ENCODE measurements at regions not wholly inside any gene's neighbourhood (a gene's known extent, or its start where the extent isn't known, plus 50 kb on each side); places are given as distances from the start of the nearest gene placed in this dataset.

- no peak overlapping the region for H3K27ac Mint-ChIP-seq (ENCODE audit: unreplicated experiment)
- DNase-seq (ENCODE audit: low spot score), result no peak
- no peak overlapping the region for H3K4me3 Mint-ChIP-seq (ENCODE audit: unreplicated experiment)
- H3K27me3 Mint-ChIP-seq (ENCODE audit: low read depth), result peaks cover 1% of the 10 kb centered on the region
- peaks cover 3% of the 10 kb centered on the region for H3K36me3 Mint-ChIP-seq (ENCODE audit: low read depth)
- TF ChIP-seq, protein P1, sequence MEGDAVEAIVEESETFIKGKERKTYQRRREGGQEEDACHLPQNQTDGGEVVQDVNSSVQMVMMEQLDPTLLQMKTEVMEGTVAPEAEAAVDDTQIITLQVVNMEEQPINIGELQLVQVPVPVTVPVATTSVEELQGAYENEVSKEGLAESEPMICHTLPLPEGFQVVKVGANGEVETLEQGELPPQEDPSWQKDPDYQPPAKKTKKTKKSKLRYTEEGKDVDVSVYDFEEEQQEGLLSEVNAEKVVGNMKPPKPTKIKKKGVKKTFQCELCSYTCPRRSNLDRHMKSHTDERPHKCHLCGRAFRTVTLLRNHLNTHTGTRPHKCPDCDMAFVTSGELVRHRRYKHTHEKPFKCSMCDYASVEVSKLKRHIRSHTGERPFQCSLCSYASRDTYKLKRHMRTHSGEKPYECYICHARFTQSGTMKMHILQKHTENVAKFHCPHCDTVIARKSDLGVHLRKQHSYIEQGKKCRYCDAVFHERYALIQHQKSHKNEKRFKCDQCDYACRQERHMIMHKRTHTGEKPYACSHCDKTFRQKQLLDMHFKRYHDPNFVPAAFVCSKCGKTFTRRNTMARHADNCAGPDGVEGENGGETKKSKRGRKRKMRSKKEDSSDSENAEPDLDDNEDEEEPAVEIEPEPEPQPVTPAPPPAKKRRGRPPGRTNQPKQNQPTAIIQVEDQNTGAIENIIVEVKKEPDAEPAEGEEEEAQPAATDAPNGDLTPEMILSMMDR (IDR thresholded peaks at IDR 0.05), result no peak
- H3K4me1 Mint-ChIP-seq (ENCODE audit: low read depth), result peaks cover 5% of the 10 kb centered on the region
- peaks cover 17% of the 10 kb centered on the region for H3K9me3 Mint-ChIP-seq (ENCODE audit: low read depth)
These were observed 345.4 kb upstream of the NPSR1 start for GRCh38 chr7:34312624-34313023.

GRCh38 chr7:34313289-34313688 is 344.7 kb upstream of the NPSR1 start:
- H3K36me3 Mint-ChIP-seq (ENCODE audit: low read depth), result peaks cover 3% of the 10 kb centered on the region
- TF ChIP-seq, protein P1 (IDR thresholded peaks at IDR 0.05), result no peak
- H3K27me3 Mint-ChIP-seq (ENCODE audit: low read depth), result peaks cover 1% of the 10 kb centered on the region
- H3K27ac Mint-ChIP-seq (ENCODE audit: unreplicated experiment), result no peak overlapping the region
- peaks cover 5% of the 10 kb centered on the region for H3K4me1 Mint-ChIP-seq (ENCODE audit: low read depth)
- H3K9me3 Mint-ChIP-seq (ENCODE audit: low read depth), result peaks cover 17% of the 10 kb centered on the region
- no peak for DNase-seq (ENCODE audit: low spot score)
- H3K4me3 Mint-ChIP-seq (ENCODE audit: unreplicated experiment), result no peak overlapping the region

DNA sequence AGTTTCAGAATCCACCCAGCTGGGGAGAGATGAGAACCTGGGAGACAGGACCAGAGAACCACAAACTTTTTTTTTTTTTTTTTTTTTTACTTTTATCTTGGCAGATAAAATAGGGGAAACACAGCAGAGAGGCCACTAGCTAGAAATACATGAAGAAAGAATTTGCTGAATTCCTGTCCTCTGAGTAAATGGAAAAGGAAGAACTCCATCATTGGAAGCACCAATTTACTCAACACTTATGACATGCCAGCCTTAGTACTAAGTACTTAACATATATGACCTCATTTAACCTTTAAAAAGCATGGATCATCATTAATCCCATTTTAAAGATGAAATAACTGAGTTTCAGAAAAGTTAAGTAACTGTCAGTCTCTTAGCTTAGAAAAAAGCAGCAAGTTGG is 343.0 kb upstream of the NPSR1 start:
- no peak for DNase-seq (ENCODE audit: low spot score)
- Mint-ChIP-seq H3K36me3 (ENCODE audit: low read depth) (peaks cover 3% of the 10 kb centered on the region), H3K27me3 (ENCODE audit: low read depth) (peaks cover 1% of the 10 kb centered on the region), H3K27ac (ENCODE audit: unreplicated experiment) (no peak overlapping the region), H3K9me3 (ENCODE audit: low read depth) (peaks cover 17% of the 10 kb centered on the region), H3K4me3 (ENCODE audit: unreplicated experiment) (no peak overlapping the region), H3K4me1 (ENCODE audit: low read depth) (peaks cover 5% of the 10 kb centered on the region)
- TF ChIP-seq, protein P1 (IDR thresholded peaks at IDR 0.05), result no peak

DNA sequence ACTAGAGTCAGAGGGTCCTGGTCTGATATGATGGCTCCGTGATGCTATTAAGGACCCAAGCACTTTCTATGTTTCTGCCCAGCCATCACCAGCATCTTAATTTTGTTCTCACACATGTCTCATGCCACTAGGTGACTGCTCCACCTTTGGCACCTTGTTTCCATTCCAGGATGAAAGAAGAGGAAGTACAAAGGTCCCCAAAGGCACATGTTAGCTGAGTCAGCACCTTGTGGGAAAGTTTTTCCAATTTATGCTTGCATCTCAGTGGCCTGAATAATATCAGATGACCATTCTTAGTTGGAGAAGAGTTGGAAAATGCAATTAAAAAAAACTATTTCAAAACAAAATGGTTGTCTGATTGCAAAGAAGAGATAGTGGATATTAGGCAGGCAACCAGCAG is 341.0 kb upstream of the NPSR1 start:
- TF ChIP-seq, protein P1 (IDR thresholded peaks at IDR 0.05), result no peak

GRCh38 chr7:34320412-34320811 is 337.6 kb upstream of the NPSR1 start:
- H3K9me3 Mint-ChIP-seq (ENCODE audit: low read depth), result no peaks in the 10 kb centered on the region
- TF ChIP-seq, protein P1 (IDR thresholded peaks at IDR 0.05), result no peak
- H3K4me1 Mint-ChIP-seq (ENCODE audit: low read depth), result peaks cover 14% of the 10 kb centered on the region
- H3K27ac Mint-ChIP-seq (ENCODE audit: unreplicated experiment), result peak overlapping the region; percentile 20
- H3K4me3 Mint-ChIP-seq (ENCODE audit: unreplicated experiment), result no peak overlapping the region
- H3K27me3 Mint-ChIP-seq (ENCODE audit: low read depth), result peaks cover 1% of the 10 kb centered on the region
- DNase-seq (ENCODE audit: low spot score), result no peak
- H3K36me3 Mint-ChIP-seq (ENCODE audit: low read depth), result no peaks in the 10 kb centered on the region

More for the DNA sequence above, 341.0 kb upstream of the NPSR1 start:
- Mint-ChIP-seq H3K27ac (ENCODE audit: unreplicated experiment) (no peak overlapping the region), H3K4me1 (ENCODE audit: low read depth) (peaks cover 18% of the 10 kb centered on the region), H3K9me3 (ENCODE audit: low read depth) (peaks cover 10% of the 10 kb centered on the region), H3K27me3 (ENCODE audit: low read depth) (peaks cover 1% of the 10 kb centered on the region), H3K4me3 (ENCODE audit: unreplicated experiment) (no peak overlapping the region), H3K36me3 (ENCODE audit: low read depth) (peaks cover 3% of the 10 kb centered on the region)
- DNase-seq (ENCODE audit: low spot score), result no peak
